ENCODE measurements at regions not wholly inside any gene's neighbourhood (a gene's known extent, or its start where the extent isn't known, plus 50 kb on each side); places are given as distances from the start of the nearest gene placed in this dataset.

GRCh38 chr3:22485954-22486353, 717.2 kb upstream of the UBE2E2 start:
- DNase-seq (ENCODE audit: low spot score): no peak

DNA sequence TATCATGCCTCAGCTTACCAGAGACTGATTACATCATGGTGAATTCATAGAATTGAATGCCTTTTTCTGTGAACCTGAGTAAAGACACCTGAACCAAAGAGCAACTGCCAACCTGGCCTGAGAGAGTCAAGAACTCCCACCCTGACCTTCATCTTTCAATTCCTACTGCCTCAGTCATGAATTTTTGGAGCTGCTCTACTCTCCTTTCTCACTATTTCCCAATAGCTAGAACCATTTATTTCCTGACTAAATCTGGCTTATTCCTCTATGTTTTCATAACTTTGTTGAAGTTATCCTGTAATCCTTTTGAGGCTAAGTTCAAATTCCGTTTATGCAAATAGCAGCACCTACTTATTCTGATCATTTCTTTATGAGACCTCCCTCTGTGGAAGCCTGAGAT, 712.4 kb upstream of the UBE2E2 start:
- no peak for DNase-seq (ENCODE audit: low spot score)

DNA sequence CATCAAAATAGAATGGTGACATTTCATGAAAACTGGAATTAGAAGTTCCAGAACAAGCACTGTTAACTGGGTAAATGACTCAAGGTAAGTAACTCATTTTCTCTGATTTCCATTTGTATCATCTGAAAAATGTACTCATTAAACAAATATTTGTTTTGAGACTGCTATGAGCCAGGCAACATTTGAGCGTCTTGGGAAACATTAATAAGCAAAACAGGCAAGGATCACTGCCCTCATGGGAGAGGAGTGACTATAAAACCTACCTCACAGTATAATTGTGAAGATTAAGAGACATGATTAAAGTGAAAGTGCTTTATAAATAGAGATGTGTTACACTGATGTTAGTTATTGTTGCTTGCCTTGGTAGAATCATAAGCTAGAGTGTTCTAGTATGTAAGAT, 711.8 kb upstream of the UBE2E2 start:
- no peak for DNase-seq (ENCODE audit: low spot score)

- no peak for DNase-seq (ENCODE audit: low spot score)
Measured at GRCh38 chr3:22492342-22492741, 710.8 kb upstream of the UBE2E2 start.

GRCh38 chr3:22495241-22495640, 707.9 kb upstream of the UBE2E2 start:
- DNase-seq (ENCODE audit: low spot score): no peak

- DNase-seq (ENCODE audit: low spot score): no peak
Measured at GRCh38 chr3:22495791-22496190, 707.3 kb upstream of the UBE2E2 start.

GRCh38 chr3:22496641-22497040, 706.5 kb upstream of the UBE2E2 start:
- no peak for DNase-seq (ENCODE audit: low spot score)

DNA sequence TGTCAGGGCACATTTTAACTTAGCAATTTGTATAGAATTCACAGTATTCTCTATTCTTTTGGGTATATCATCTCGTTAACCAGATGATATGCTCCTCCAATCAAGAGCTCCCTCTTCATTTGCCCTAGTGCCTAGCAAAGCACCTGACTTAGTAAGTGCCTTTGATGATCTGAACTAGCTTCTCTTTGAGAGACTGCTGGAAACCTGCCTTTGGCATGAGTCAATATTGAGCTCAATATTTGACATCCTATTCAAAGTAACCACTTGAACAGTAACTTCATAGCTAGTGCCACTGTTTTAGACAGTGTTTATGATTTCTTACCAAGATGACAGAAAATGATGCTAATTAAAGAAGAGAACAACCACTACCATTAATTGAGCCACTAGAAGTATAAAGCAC, 696.3 kb upstream of the UBE2E2 start:
- no peak for DNase-seq (ENCODE audit: low spot score)

- DNase-seq (ENCODE audit: low spot score): no peak
Measured at GRCh38 chr3:22507709-22508108, 695.4 kb upstream of the UBE2E2 start.

- no peak for DNase-seq (ENCODE audit: low spot score)
Measured at GRCh38 chr3:22523925-22524324, 679.2 kb upstream of the UBE2E2 start.

DNA sequence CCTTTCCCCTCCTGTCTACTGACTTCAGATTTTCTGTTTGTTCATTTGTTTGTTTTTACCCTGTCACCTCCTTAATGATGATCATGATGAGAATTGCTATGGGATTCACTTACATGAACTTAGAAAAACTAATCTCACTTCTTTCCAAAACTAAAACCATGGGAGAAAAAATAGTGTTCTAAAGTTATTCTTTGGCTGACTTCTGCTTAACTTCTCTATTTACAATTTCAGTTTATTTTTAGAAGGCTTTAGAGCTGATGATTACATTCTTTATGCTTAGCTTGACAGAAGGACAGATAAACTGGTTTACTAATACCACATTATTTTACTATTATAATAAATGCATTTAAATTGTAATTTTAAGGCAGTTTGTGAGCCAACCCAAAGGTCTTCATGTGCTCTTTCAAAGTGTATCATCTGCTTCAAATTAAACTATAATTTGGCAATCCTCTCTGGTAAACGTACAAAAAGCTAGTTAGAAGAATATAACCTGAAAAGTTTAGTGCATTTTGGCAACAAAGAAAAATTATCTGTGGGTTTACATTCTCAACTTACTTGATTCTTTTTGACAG, 676.8 kb upstream of the UBE2E2 start:
- DNase-seq (ENCODE audit: low spot score): no peak

- DNase-seq (ENCODE audit: low spot score): no peak
Measured at GRCh38 chr3:22536541-22536940, 666.6 kb upstream of the UBE2E2 start.

DNA sequence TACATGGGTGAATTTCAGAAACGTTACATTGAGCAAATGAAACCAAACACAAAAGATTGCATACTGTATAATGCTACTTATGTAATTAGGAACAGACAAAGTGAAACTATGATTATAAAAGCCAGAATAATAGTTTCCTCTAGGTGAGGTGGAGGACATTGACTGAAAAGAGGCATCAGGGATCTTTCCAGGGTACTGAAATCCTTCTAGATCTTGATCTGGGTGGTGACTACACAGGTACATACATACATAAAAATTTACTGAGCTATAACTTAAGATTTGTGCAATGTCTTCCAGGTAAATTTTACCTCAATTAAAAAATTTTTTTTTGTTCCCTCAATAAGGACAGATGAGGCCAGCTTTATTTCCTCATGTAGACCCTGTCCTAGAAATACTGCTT, 665.6 kb upstream of the UBE2E2 start:
- DNase-seq (ENCODE audit: low spot score): no peak

- DNase-seq (ENCODE audit: low spot score): no peak
Measured at GRCh38 chr3:22542311-22542710, 660.8 kb upstream of the UBE2E2 start.

- DNase-seq (ENCODE audit: low spot score): no peak
Measured at GRCh38 chr3:22555753-22556435, 647.2 kb upstream of the UBE2E2 start.

GRCh38 chr3:22565393-22565792, 637.7 kb upstream of the UBE2E2 start:
- DNase-seq (ENCODE audit: low spot score): no peak

- DNase-seq (ENCODE audit: low spot score): no peak
Measured at GRCh38 chr3:22568285-22568684, 634.8 kb upstream of the UBE2E2 start.

GRCh38 chr3:22569570-22569969, 633.6 kb upstream of the UBE2E2 start:
- DNase-seq (ENCODE audit: low spot score): no peak

DNA sequence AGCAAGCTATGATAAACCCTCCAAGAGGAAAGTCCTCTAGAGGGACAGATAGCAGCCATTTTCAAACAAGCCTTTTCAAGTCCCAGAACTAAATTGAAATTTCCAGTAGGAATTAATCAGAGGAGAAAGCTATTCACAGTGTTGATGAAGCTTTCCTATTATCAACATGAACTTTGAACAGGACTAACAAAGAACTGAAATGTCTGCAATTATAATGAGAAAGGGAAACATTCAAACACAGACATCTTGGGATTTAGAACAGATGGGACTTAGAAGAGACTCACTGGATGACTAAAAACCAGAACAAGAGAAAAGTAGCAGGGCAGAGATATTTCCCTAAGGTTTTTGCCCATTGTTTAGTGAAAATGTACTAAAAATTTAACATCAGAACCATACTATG, 622.1 kb upstream of the UBE2E2 start:
- no peak for DNase-seq (ENCODE audit: low spot score)

DNA sequence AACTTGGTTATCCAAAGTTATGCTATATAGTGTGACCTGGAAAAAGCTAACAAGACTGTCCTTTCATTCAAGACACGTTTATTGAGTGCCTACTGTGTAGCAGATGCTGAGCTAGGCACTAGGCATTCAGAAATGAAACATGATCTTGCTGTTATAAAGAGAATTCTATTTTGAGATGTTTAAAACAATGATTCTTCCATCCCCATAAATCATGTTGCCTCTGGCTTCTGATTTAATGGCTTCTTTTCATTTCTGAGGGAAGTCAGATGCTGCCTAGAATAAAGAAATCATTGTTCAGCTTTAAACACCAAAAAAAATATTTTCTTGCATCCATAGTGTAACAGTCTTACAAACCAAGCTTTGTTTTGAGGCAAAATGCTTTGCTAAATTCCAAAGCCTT, 620.9 kb upstream of the UBE2E2 start:
- DNase-seq (ENCODE audit: low spot score): no peak

GRCh38 chr3:22585504-22585903, 617.6 kb upstream of the UBE2E2 start:
- DNase-seq (ENCODE audit: low spot score): no peak

DNA sequence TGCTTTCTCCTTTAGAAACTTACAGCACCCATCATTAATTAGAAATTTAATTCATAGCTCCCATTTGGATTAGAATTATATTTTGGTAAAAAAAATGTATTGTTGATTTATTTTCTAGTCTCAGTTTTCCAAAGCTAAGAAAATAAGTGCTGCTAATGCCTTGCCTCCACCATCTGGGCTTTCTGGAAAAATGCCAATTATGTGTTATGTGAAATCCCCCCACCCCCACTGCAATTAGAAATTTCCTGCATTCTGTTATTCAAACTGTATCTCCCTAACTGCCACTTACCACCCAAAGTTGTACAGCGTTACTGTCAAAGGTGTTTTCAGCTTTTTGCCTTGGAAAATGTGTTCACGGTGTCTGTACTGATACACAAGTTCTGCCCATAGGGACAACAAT, 617.2 kb upstream of the UBE2E2 start:
- DNase-seq (ENCODE audit: low spot score): no peak

- DNase-seq (ENCODE audit: low spot score): no peak
Measured at GRCh38 chr3:22587446-22587845, 615.7 kb upstream of the UBE2E2 start.

DNA sequence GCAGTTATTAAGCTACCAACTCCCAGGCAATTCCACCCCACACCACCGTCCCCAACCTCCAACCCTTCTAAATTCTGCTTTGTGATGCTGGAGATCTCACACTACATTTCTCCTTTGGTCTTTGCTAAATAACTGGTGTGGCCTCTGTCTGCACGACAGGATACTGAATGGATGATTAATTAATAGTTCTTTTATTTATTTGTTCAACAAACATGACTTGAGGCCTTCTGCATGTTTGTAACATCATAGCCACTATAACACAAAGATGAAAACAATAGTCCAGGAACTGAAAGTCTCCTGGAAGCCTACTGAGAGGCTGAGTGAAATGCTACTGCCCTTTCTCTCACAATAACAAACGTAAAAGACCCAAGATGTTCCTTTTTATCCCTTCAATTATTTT, 609.5 kb upstream of the UBE2E2 start:
- no peak for DNase-seq (ENCODE audit: low spot score)
